HL-60 (cell line): ENCODE measurements at regions not wholly inside any gene's neighbourhood (a gene's known extent, or its start where the extent isn't known, plus 50 kb on each side); places are given as distances from the start of the nearest gene placed in this dataset.

Experiments used
- DNase-seq, 2 experiments: peaks; one replicate each; pipeline ENCODE4 v3.0.0-alpha.2; 2010 to 2020; ENCODE audit warnings: low read depth in 1 of 2, low spot score in 1 of 2
- H3K27ac ChIP-seq: fragments of 250-450 bp; sonication (Bioruptor Pico); replicated peaks from 2 replicates; pipeline ENCODE4 v1.5.1; 2020; ENCODE audit warnings: mild to moderate bottlenecking, moderate library complexity
- H3K27me3 ChIP-seq: fragments of 250-450 bp; sonication (Bioruptor Pico); 2 replicates; pipeline ENCODE4 v1.5.1; 2021; ENCODE audit warnings: mild to moderate bottlenecking, moderate library complexity; ENCODE audit not compliant: insufficient read depth, poor library complexity, severe bottlenecking
- H3K4me3 ChIP-seq: replicated peaks from 2 replicates; pipeline ENCODE4 v1.5.1; 2011; ENCODE audit warnings: mild to moderate bottlenecking, control low read depth, low read length; ENCODE audit not compliant: insufficient read depth
- CTCF ChIP-seq: IDR thresholded peaks from one replicate; pipeline ENCODE4 v1.5.1; 2011; ENCODE audit warnings: low read length, control low read depth, inconsistent platforms; ENCODE audit not compliant: insufficient read depth
- GABPA ChIP-seq: IDR thresholded peaks from 2 replicates; pipeline ENCODE4 v1.6.1; 2012; ENCODE audit warnings: low read depth
- POLR2AphosphoS5 ChIP-seq: IDR thresholded peaks from 2 replicates; pipeline ENCODE4 v1.6.1; 2012; ENCODE audit warnings: low read depth
- REST ChIP-seq: IDR thresholded peaks from 2 replicates; pipeline ENCODE4 v1.6.1; 2012; ENCODE audit warnings: low read depth; ENCODE audit not compliant: insufficient replicate concordance
- SPI1 ChIP-seq: IDR thresholded peaks from 2 replicates; pipeline ENCODE4 v1.6.1; 2012; ENCODE audit warnings: low read depth, mild to moderate bottlenecking, borderline replicate concordance

- TF ChIP-seq SPI1: no peak
- no peak for TF ChIP-seq CTCF
- TF ChIP-seq POLR2AphosphoS5: no peak
- no peak for TF ChIP-seq REST
- TF ChIP-seq GABPA: no peak
- no peak for DNase-seq
- Histone ChIP-seq H3K4me3 (no peak overlapping the region), H3K27me3 (no peaks in the 10 kb centered on the region), H3K27ac (no peak overlapping the region)
Measured at GRCh38 chr13:109682534-109683244, 103.7 kb downstream of the IRS2 start.

- Histone ChIP-seq H3K27me3 (no peaks in the 10 kb centered on the region), H3K4me3 (no peak overlapping the region), H3K27ac (no peak overlapping the region)
- DNase-seq: no peak
- TF ChIP-seq POLR2AphosphoS5: no peak
- no peak for TF ChIP-seq REST
- no peak for TF ChIP-seq GABPA
- TF ChIP-seq SPI1: no peak
- TF ChIP-seq CTCF: no peak
Measured at GRCh38 chr13:109680930-109681329, 105.5 kb downstream of the IRS2 start.

- TF ChIP-seq GABPA: no peak
- no peak for TF ChIP-seq REST
- TF ChIP-seq POLR2AphosphoS5: no peak
- TF ChIP-seq SPI1: no peak
- TF ChIP-seq CTCF: no peak
- Histone ChIP-seq H3K4me3 (no peak overlapping the region), H3K27ac (no peak overlapping the region), H3K27me3 (no peaks in the 10 kb centered on the region)
- DNase-seq: no peak
Measured at GRCh38 chr13:109680288-109680687, 106.1 kb downstream of the IRS2 start.
